ENCODE measurements at regions not wholly inside any gene's neighbourhood (a gene's known extent, or its start where the extent isn't known, plus 50 kb on each side); places are given as distances from the start of the nearest gene placed in this dataset.

DNA sequence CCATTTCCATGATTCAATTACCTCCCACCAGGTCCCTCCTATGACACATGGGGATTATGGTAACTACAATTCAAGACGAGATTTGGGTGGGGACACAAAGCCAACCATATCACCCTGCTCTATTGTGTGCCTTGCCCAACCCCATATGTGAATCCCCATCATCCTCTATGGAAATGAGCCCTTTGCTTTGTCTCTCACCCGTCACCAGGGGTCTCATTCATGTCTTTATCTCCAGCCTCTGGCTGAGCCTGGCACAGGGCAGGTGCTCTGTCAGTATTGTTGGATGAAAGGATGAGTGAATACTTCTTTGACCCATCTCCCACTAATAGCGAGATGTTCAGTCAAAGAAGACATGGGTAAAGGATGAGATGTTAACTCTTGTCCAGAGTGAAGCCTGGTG lies 116.6 kb upstream of the LGALSL start:
- no peak for TF ChIP-seq CTCF (IDR thresholded peaks at IDR 0.05; ENCODE audit: borderline replicate concordance, control extremely low read depth, extremely low read depth, insufficient read depth, missing control alignments)
- no peak for DNase-seq (ENCODE audit: low spot score)
- in situ Hi-C loops (cut with MboI; ENCODE audit: low sequenced_read_pairs, unreplicated experiment): loop anchor here (25.0 kb wide), 2 partner anchors 525 to 700 kb away; no protein-coding TSS in a partner anchor

DNA sequence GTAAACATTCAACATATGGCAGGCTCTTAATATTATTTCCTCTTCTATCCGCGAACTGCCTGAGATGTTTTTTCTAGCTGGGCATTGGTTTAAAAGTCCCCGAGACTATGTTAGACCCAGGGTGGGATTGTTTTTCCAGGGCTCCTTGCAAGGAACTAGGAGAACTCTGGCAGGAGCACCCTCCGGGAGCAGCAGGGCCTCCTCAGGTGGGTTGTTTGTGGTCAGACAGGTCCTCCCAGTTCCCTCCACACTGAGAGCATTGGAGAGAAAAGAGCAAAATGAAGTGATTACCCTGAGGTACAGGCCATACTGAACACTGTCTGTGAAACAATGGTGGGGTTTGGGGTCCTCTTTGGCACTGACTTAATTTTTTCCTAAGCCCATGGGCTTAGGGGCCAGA lies 115.9 kb upstream of the LGALSL start:
- TF ChIP-seq CTCF (IDR thresholded peaks at IDR 0.05; ENCODE audit: borderline replicate concordance, control extremely low read depth, extremely low read depth, insufficient read depth, missing control alignments): no peak
- no peak for DNase-seq (ENCODE audit: low spot score)
- in situ Hi-C loops (cut with MboI; ENCODE audit: low sequenced_read_pairs, unreplicated experiment): loop anchor here (25.0 kb wide), 2 partner anchors 524 to 699 kb away; no protein-coding TSS in a partner anchor

DNA sequence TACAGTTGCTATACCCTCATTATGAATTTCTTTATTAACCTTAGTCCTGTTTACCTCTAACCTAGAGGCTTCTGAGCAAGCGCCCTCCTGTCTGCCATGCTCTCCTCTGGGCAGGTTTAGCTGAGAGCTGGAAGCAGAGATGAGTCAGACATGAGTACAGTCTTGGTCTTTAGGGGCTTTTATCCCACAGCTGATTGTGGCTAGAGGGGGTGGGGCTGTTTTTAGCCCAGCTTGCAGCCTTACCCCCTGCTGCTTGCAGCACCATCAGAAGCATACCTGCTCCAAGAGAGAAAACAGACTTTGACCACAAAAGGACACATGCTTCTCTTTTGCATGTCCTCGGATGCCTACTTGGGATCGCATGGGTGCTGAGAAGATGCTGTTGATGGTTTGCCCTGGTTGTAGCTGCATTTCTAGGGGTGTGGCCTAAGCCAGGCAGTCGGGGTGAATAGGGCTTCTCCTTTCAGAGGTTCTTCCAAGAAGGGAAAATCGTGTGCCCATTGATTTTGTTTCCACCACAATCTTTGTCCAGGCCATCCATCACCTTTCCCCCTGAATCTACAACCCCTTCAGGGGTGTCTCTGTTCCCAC lies 115.0 kb upstream of the LGALSL start:
- DNase-seq (ENCODE audit: low spot score): no peak
- TF ChIP-seq CTCF (IDR thresholded peaks at IDR 0.05; ENCODE audit: borderline replicate concordance, control extremely low read depth, extremely low read depth, insufficient read depth, missing control alignments): no peak
- in situ Hi-C loops (cut with MboI; ENCODE audit: low sequenced_read_pairs, unreplicated experiment): loop anchor here (25.0 kb wide), 2 partner anchors 523 to 698 kb away; no protein-coding TSS in a partner anchor

DNA sequence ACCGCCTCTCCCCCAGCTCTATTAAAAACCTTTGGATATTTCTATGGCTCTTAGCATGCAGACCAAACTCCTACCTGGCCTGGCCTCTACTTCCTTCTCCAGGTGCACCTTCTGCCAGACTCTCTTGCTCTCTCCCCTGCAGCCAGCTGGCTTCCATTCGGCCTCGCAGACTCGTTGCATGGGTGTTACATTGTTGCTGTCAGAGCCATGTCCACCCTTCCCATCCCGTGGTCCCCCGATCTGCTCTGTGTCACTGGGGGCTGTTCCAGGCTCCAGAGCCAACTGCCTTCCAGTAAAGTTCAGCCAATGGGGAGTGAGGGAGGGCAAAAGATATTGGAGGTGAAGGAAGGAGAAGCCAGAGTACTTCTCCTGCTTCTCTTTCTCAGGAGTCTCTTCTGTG lies 112.5 kb upstream of the LGALSL start:
- no peak for TF ChIP-seq CTCF (IDR thresholded peaks at IDR 0.05; ENCODE audit: borderline replicate concordance, control extremely low read depth, extremely low read depth, insufficient read depth, missing control alignments)
- in situ Hi-C loops (cut with MboI; ENCODE audit: low sequenced_read_pairs, unreplicated experiment): loop anchor here (25.0 kb wide), 2 partner anchors 521 to 696 kb away; no protein-coding TSS in a partner anchor
- no peak for DNase-seq (ENCODE audit: low spot score)

GRCh38 chr2:64342195-64343099 lies 111.5 kb upstream of the LGALSL start:
- no peak for TF ChIP-seq CTCF (IDR thresholded peaks at IDR 0.05; ENCODE audit: borderline replicate concordance, control extremely low read depth, extremely low read depth, insufficient read depth, missing control alignments)
- in situ Hi-C loops (cut with MboI; ENCODE audit: low sequenced_read_pairs, unreplicated experiment): loop anchor here (25.0 kb wide), 2 partner anchors 520 to 695 kb away; no protein-coding TSS in a partner anchor
- no peak for DNase-seq (ENCODE audit: low spot score)

- TF ChIP-seq CTCF (IDR thresholded peaks at IDR 0.05; ENCODE audit: borderline replicate concordance, control extremely low read depth, extremely low read depth, insufficient read depth, missing control alignments): no peak
- in situ Hi-C loops (cut with MboI; ENCODE audit: low sequenced_read_pairs, unreplicated experiment): loop anchor here (25.0 kb wide), 2 partner anchors 517 to 692 kb away; no protein-coding TSS in a partner anchor
Observed at GRCh38 chr2:64344999-64345576, 108.9 kb upstream of the LGALSL start.

More at GRCh38 chr2:64344999-64345576, 108.9 kb upstream of the LGALSL start:
- no peak for DNase-seq (ENCODE audit: low spot score)

Data from GM13976 (cell line).